Caki2 (cell line): ENCODE measurements at regions not wholly inside any gene's neighbourhood (a gene's known extent, or its start where the extent isn't known, plus 50 kb on each side); places are given as distances from the start of the nearest gene placed in this dataset.
"Not testable (repeated sequence)": the region's sequence is repeated elsewhere in the genome, so short reads cannot be mapped to it uniquely, and the experiment has no call there.

ENCODE experiments used
- DNase-seq: peaks from one replicate; pipeline ENCODE4 v3.0.0-alpha.2; 2015; ENCODE audit warnings: low read depth
- in situ Hi-C: cut with HindIII; loops from 2 replicates; pipeline ENCODE4 v1.10.0; 2016; ENCODE audit warnings: low sequenced_read_pairs, low pct_unique_long_range_greater_than_20kb, mixed read lengths

DNA sequence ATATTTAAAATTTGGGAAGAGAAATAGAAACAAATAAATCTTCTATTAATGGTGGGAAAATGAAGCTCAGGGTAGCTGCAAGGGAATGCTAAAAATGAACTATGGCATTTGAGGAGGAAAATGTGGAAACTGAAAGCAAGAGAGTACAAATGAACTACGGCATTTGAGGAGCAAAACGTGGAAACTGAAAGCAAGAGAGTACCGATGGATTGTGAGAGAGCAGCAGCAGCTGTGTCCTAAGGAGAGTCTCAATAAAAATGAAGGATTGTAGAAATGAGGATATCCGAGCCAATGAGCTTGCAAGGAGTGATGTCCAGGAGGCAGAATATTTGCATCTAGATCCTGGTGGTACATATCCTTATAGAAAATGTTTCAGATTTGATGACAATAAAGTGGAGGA is 547.1 kb upstream of the ZNF337 start:
- in situ Hi-C loops = no loop called here
- no peak for DNase-seq

GRCh38 chr20:26220609-26221008 is 524.0 kb upstream of the ZNF337 start:
- DNase-seq, in situ Hi-C loops: not testable (repeated sequence)

DNA sequence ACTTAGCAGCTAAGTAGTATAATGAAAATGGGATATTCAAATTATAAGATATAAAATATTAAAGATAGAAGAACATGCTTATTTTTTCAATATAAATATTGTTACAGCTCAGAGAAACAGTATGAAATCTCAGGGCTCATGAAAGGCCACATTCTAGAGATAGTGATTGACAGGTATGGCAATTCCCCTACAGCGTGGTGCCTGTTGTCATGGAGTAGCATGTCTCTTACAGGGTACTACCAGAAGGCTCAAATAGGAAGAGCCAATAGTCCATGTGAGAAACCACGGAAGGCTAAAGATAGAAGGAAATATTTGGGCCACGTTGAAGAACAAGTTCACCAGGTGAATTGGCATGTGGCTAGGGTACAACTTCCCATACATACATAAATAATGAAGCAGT is 522.9 kb upstream of the ZNF337 start:
- DNase-seq, in situ Hi-C loops: not testable (repeated sequence)

DNA sequence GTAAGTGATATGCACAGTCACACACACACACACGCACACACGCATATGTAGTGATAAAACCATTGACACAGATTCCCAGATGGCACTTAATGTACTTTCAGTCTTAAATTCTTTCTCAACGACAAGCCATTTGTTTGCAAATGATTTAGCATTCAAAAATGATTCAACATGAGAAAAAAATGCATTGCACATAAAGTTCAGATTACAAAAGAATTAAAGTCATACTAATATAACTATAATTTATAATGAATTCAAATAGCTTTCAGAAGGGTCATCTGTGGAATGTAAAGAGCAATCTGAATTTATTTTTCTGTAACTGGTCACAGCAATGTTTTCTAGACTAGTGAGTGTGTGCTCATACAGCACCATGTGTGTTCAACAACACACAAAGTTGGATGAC is 521.6 kb upstream of the ZNF337 start:
- in situ Hi-C loops = no loop called here
- no peak for DNase-seq

DNA sequence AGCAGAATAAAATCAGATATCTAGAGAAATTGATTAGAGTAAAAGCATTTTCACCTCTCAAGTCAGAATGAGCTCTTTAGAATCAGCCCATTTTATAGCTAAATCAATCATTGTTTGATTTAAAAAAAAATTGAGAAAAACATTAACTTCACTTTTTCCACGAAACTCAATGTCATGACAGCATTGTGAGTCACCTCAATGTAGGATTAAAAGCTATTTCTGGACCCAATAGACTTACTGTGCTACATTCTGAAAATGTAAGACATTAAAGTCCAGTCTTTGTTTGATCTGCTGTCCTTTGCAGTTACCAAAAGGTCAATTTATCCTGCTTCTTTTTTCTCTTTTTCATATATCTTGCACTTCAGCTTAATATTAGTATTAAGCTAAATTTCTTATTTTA is 519.4 kb upstream of the ZNF337 start:
- in situ Hi-C loops = no loop called here
- DNase-seq = no peak

DNA sequence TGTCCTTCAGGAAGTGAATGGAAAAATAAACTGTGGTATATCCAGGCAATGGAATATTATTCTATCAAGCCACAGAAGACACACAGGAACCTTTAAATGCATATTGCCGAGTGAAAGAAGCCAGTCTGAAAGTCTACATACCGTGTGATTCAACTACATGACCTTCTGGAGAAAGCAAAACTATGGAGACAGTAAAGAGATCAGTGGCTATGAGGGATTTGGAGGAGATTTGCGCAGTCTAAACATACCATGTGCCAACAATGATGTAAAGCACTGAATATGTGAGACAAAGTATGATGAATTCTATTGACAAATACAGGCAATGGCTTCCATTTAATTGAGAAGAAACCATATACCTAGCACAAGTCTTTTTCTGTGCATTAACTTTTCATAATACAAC is 518.3 kb upstream of the ZNF337 start:
- DNase-seq = no peak
- in situ Hi-C loops = no loop called here

- DNase-seq = no peak
- in situ Hi-C loops = no loop called here
Observed at GRCh38 chr20:26209171-26209941, 512.7 kb upstream of the ZNF337 start.

DNA sequence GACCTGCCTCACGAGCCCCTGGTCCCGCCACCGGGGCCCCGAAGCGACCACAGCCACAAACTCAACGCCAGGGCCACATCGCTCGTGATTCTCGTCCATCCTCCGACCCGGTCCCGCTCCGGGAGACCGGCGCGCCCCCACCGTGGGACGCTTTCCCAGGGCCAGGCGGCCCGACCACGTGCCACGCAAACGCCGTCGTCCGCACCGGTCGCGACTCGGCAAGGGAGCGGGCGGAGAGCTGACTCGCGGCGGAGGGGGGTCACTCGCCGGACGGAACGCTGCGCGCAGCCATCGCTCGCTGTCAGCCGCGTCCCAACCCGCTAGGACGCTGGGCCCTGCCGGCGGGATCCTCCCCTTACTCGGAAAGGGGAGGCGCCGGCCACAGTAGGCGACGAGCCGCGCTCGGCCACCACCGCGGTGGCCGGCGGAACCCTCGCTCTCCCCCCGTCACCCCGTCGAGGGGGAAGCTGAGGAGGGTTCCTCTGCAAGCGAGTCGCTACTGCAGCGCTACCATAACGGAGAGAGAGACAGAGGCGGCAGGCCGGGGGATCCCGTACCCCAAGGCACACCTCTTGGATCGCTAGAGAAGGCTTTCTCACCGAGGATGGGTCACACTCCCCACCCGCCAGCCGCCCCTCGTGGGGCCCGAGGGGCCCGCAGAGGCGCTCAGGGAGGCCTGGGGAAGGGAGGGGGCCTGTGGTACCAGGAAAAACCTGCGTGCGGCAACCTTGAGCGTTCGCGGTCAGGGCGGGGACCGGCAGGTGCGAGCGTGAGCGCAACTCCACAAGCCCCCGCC is 511.8 kb upstream of the ZNF337 start:
- DNase-seq = no peak
- in situ Hi-C loops = no loop called here

- DNase-seq, in situ Hi-C loops: not testable (repeated sequence)
Observed at GRCh38 chr20:26207967-26208295, 511.3 kb upstream of the ZNF337 start.

DNA sequence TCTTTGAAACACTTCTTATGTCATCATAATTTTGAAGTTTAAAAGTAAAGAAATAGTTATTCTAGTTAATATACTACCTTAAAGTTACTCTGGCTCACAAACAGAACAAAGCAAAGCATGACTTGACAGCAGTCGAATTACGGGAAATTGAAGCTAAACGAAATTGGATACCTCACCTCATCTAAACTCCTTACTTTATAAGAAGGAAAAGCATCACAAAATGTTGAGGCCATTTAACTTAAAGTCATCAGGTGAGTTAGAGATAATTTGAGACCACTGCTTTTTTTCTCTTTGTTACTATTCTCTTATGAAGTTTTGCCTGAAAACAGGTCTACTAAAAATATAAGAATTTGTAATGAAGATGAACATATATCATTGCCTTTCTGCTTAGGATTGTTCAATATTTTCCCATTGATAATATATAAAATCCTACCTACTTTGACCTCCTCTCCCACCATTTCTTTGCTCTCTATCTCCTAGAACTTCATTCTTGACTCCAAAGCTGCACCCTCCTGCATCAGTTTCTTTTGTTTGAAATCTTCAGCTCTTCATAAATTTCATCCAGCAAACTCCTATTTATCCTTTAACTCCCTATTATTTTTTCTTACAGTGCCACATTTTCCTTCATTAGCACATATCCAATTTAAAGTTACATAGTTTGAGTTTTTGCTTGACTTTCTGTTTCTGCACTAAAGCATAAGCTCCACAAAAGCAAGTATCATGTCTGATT is 510.7 kb upstream of the ZNF337 start:
- in situ Hi-C loops = no loop called here

DNA sequence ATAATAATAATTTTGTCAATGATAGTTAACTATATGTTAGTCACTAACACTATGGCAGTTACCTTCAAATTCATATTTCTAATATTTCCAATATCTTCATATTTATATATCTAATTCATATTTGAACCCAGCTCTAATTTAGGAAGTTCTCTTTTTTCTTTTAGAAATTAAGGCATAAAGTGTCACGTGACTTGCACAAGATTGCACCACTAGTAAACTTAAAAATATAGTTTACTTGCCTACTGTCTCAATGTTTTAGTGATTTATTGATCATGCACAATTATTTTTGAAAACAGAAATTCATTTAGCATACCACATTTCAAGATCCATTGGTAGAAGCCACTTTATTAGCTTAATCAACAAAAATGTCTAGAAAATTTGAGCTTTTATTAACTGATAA is 508.7 kb upstream of the ZNF337 start:
- in situ Hi-C loops = no loop called here
- DNase-seq = no peak

More for the DNA sequence above, 510.7 kb upstream of the ZNF337 start:
- DNase-seq = no peak

DNA sequence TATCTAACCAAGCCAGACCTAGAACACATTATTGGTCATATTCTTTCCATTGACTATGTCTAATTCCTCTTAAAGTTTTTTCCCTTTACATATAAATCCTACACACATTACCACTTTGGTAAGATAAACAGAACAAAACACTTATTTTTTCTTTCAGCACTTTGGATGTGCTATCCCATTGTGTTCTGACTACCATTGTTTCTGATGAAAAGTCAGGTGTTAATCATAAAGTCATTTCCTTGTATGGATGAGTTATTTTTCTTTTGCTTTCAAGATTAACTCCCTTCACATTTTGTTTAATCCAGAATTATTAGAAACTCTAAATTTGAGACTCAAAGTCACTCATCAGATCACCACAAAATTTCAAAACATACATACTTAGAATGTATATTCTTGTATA is 504.4 kb upstream of the ZNF337 start:
- DNase-seq = peak; percentile 4
- in situ Hi-C loops = not testable (repeated sequence)

DNA sequence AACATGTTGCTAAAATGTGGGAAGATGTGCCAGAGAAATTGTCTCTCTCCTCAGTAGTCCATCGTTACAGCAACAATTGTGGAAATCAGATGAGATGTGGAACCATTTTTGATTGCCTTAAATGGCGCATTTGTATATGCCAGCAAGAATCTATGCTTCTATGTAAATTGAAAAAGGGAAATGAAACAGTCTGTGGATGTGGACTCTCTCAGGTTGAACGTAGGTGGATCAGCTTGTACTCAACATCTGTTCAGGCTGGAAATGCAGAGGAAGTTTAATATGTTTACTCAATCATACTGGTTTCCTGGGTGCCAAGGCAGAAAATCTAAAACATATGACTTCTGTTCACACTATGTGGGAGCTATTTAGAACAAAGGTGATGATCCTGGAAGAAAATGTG is 490.7 kb upstream of the ZNF337 start:
- DNase-seq, in situ Hi-C loops: not testable (repeated sequence)

DNA sequence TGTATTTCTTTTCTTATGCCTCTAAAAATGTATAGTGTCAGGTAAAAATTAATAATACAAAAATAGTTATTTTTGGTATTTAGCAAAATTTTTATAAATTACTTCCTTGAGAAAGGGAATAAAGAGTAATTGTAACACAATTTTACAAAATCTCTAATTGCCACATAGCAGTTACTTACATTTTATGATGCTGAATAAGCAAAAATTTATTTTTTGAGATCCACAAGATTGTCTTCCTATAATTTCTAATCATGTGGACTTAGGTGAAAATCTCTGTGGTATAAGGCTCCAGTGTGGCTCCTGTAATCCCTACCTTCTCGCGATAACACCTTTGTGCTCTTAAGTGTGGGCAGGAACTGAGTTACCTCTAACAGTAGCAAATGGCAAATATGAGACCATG is 487.1 kb upstream of the ZNF337 start:
- DNase-seq, in situ Hi-C loops: not testable (repeated sequence)

- in situ Hi-C loops, DNase-seq: not testable (repeated sequence)
Observed at GRCh38 chr20:26181364-26181763, 484.7 kb upstream of the ZNF337 start.

- in situ Hi-C loops, DNase-seq: not testable (repeated sequence)
Observed at GRCh38 chr20:26171875-26172274, 475.2 kb upstream of the ZNF337 start.

- in situ Hi-C loops = no loop called here
- no peak for DNase-seq
Observed at GRCh38 chr20:26169506-26169905, 472.9 kb upstream of the ZNF337 start.

DNA sequence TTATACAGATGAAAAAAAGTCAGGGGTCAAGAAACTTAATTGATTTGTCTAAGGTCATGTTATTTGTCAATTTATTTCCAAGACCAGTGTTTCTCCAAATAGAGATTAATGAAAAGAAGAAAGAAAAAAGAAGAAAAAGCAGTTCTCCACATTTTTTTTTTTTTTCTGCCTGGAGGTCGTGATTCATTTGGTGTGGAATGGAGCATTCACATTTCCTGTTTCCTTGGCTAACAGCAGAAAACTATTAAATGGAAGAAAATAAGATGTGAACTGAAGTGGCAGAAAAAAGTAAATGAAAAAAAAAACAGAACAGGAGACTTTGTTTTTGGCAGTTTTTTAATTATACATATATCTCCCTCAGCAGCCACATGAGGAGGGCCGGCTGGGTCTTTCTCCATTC is 470.8 kb upstream of the ZNF337 start:
- in situ Hi-C loops = no loop called here

GRCh38 chr20:26163890-26164289 is 467.2 kb upstream of the ZNF337 start:
- in situ Hi-C loops = no loop called here
- peak; percentile 18 for DNase-seq

More for the DNA sequence above, 470.8 kb upstream of the ZNF337 start:
- DNase-seq = no peak
